Keratinocyte (primary cell): ENCODE measurements at regions not wholly inside any gene's neighbourhood (a gene's known extent, or its start where the extent isn't known, plus 50 kb on each side); places are given as distances from the start of the nearest gene placed in this dataset.

Source experiments
- DNase-seq: peaks from one replicate; pipeline ENCODE4 v3.0.0-alpha.2; 2011; ENCODE audit warnings: low read depth, missing footprints, low spot score
- FAIRE-seq: peaks from 2 replicates; lab custom pipeline; 2011; peaks lifted over from hg19 to GRCh38; lab: Jason Lieb, UNC
- H2AFZ ChIP-seq: 2 replicates; pipeline ENCODE4 v1.6.0; 2012; ENCODE audit warnings: low read length, control low read depth, inconsistent platforms; ENCODE audit not compliant: control insufficient read depth
- H3K27ac ChIP-seq: 2 replicates; pipeline ENCODE4 v1.5.1; 2011; ENCODE audit warnings: low read length; ENCODE audit not compliant: control insufficient read depth, insufficient read depth
- H3K27me3 ChIP-seq: 3 replicates; pipeline ENCODE4 v1.6.0; 2011; ENCODE audit warnings: low read length; ENCODE audit not compliant: control insufficient read depth, insufficient read depth; ENCODE audit errors: extremely low read depth
- H3K36me3 ChIP-seq, 2 experiments: 2 replicates in 1 of 2; 3 replicates in 1 of 2; pipeline ENCODE4 v1.5.1; 2011; ENCODE audit warnings: low read length in 2 of 2, mild to moderate bottlenecking in 1 of 2; ENCODE audit not compliant: control insufficient read depth in 2 of 2, insufficient read depth in 2 of 2; ENCODE audit errors: extremely low read depth in 1 of 2
- H3K4me1 ChIP-seq: 3 replicates; pipeline ENCODE4 v1.5.1; 2011; ENCODE audit warnings: low read length; ENCODE audit not compliant: control insufficient read depth, insufficient read depth; ENCODE audit errors: extremely low read depth
- H3K4me2 ChIP-seq: 3 replicates; pipeline ENCODE4 v1.6.0; 2011; ENCODE audit warnings: low read depth, low read length; ENCODE audit not compliant: control insufficient read depth, insufficient read depth; ENCODE audit errors: extremely low read depth
- H3K4me3 ChIP-seq, 3 experiments: fragments of 200-600 bp in 1 of 3; sonication (generic) in 1 of 3; 2 replicates in 2 of 3; 3 replicates in 1 of 3; pipeline ENCODE4 v1.5.1; 2011 to 2016; ENCODE audit warnings: low read length in 3 of 3, mild to moderate bottlenecking in 3 of 3, control low read depth in 2 of 3, inconsistent platforms in 1 of 3, low read depth in 1 of 3, mixed read lengths in 1 of 3, mixed run types in 1 of 3, moderate library complexity in 1 of 3; ENCODE audit not compliant: control insufficient read depth in 2 of 3, insufficient read depth in 2 of 3; ENCODE audit errors: extremely low read depth in 1 of 3
- H3K79me2 ChIP-seq: 2 replicates; pipeline ENCODE4 v1.6.0; 2012; ENCODE audit warnings: low read length; ENCODE audit not compliant: control insufficient read depth, insufficient read depth
- H3K9ac ChIP-seq: 3 replicates; pipeline ENCODE4 v1.6.0; 2011; ENCODE audit warnings: low read length; ENCODE audit not compliant: control insufficient read depth, insufficient read depth; ENCODE audit errors: extremely low read depth
- H3K9me1 ChIP-seq: 3 replicates; pipeline ENCODE4 v1.6.0; 2011; ENCODE audit warnings: low read length; ENCODE audit not compliant: control insufficient read depth, insufficient read depth; ENCODE audit errors: extremely low read depth
- H3K9me3 ChIP-seq: 2 replicates; pipeline ENCODE4 v1.5.1; 2012; ENCODE audit warnings: low read depth, low read length; ENCODE audit not compliant: control insufficient read depth
- H4K20me1 ChIP-seq: 3 replicates; pipeline ENCODE4 v1.6.0; 2011; ENCODE audit warnings: low read length; ENCODE audit not compliant: control insufficient read depth, insufficient read depth; ENCODE audit errors: extremely low read depth
- CTCF ChIP-seq, 3 experiments: IDR thresholded peaks in 1 of 3; conservative IDR thresholded peaks in 1 of 3; optimal IDR thresholded peaks in 1 of 3; 2 replicates in 2 of 3; 3 replicates in 1 of 3; pipeline versions ENCODE3 to v1.5.1; 2011; ENCODE audit warnings: low read length in 3 of 3, mild to moderate bottlenecking in 3 of 3, moderate library complexity in 2 of 3, control low read depth in 1 of 3, inconsistent platforms in 1 of 3; ENCODE audit not compliant: insufficient read depth in 2 of 3; ENCODE audit errors: extremely low read depth in 1 of 3
- EZH2 ChIP-seq: IDR thresholded peaks from one replicate; pipeline ENCODE4 v1.6.1; 2012; ENCODE audit warnings: inconsistent platforms, mild to moderate bottlenecking, low read length, moderate library complexity
- dilution Hi-C: fragments of 300-500 bp; cut with MboI; formaldehyde crosslinking; loops from one replicate; pipeline ENCODE4 v1.7.0; 2020; ENCODE audit warnings: low sequenced_read_pairs; ENCODE audit not compliant: extremely low pct_ligation_motif_present

GRCh38 chr20:24894967-24895366 is 54.1 kb upstream of the CST7 start:
- H3K4me1 ChIP-seq, result no peaks in the 10 kb centered on the region
- H3K27ac ChIP-seq, result no peak overlapping the region
- H4K20me1 ChIP-seq, result no peaks in the 10 kb centered on the region
- no peaks in the 10 kb centered on the region for H3K9me1 ChIP-seq
- no peak overlapping the region for H3K9ac ChIP-seq
- H3K9me3 ChIP-seq, result no peaks in the 10 kb centered on the region
- dilution Hi-C loops, result no loop called here
- no peaks in the 10 kb centered on the region for H3K79me2 ChIP-seq
- H3K4me2 ChIP-seq, result no peak overlapping the region
- FAIRE-seq (no peak), DNase-seq (no peak)
- no peak for TF ChIP-seq CTCF (optimal IDR thresholded peaks at IDR 0.05 in 1 of 3, IDR thresholded peaks at IDR 0.05 in 1 of 3, conservative IDR thresholded peaks at IDR 0.05 in 1 of 3; ENCODE audit: extremely low read depth in 1 of 3, insufficient read depth in 2 of 3, low read length in 3 of 3)
- TF ChIP-seq EZH2, result no peak
- no peaks in the 10 kb centered on the region for H3K36me3 ChIP-seq
- H3K4me3 ChIP-seq, result no peak overlapping the region
- H2AFZ ChIP-seq, result no peak overlapping the region
- H3K27me3 ChIP-seq, result no peaks in the 10 kb centered on the region

- Histone ChIP-seq H4K20me1 (no peaks in the 10 kb centered on the region), H3K9ac (no peak overlapping the region), H3K9me3 (no peaks in the 10 kb centered on the region), H3K9me1 (no peaks in the 10 kb centered on the region), H2AFZ (no peak overlapping the region), H3K4me3 (no peak overlapping the region), H3K27ac (no peak overlapping the region), H3K36me3 (no peaks in the 10 kb centered on the region), H3K4me1 (no peaks in the 10 kb centered on the region), H3K4me2 (no peak overlapping the region), H3K27me3 (no peaks in the 10 kb centered on the region), H3K79me2 (no peaks in the 10 kb centered on the region)
- dilution Hi-C loops, result no loop called here
- FAIRE-seq (no peak), DNase-seq (no peak)
- TF ChIP-seq CTCF (optimal IDR thresholded peaks at IDR 0.05 in 1 of 3, IDR thresholded peaks at IDR 0.05 in 1 of 3, conservative IDR thresholded peaks at IDR 0.05 in 1 of 3; ENCODE audit: extremely low read depth in 1 of 3, insufficient read depth in 2 of 3, low read length in 3 of 3) (no peak), EZH2 (no peak)
These were observed 53.6 kb upstream of the CST7 start for GRCh38 chr20:24895431-24895830.
